ENCODE measurements at regions not wholly inside any gene's neighbourhood (a gene's known extent, or its start where the extent isn't known, plus 50 kb on each side); places are given as distances from the start of the nearest gene placed in this dataset.

- Histone ChIP-seq H3K4me3 (no peak overlapping the region), H3K27ac (no peak overlapping the region)
- TF ChIP-seq, protein P1, sequence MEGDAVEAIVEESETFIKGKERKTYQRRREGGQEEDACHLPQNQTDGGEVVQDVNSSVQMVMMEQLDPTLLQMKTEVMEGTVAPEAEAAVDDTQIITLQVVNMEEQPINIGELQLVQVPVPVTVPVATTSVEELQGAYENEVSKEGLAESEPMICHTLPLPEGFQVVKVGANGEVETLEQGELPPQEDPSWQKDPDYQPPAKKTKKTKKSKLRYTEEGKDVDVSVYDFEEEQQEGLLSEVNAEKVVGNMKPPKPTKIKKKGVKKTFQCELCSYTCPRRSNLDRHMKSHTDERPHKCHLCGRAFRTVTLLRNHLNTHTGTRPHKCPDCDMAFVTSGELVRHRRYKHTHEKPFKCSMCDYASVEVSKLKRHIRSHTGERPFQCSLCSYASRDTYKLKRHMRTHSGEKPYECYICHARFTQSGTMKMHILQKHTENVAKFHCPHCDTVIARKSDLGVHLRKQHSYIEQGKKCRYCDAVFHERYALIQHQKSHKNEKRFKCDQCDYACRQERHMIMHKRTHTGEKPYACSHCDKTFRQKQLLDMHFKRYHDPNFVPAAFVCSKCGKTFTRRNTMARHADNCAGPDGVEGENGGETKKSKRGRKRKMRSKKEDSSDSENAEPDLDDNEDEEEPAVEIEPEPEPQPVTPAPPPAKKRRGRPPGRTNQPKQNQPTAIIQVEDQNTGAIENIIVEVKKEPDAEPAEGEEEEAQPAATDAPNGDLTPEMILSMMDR (IDR thresholded peaks at IDR 0.05): no peak
- DNase-seq (ENCODE audit: low spot score): no peak
Observed at GRCh38 chr2:20521682-20522189, 74.9 kb downstream of the RHOB start.

DNA sequence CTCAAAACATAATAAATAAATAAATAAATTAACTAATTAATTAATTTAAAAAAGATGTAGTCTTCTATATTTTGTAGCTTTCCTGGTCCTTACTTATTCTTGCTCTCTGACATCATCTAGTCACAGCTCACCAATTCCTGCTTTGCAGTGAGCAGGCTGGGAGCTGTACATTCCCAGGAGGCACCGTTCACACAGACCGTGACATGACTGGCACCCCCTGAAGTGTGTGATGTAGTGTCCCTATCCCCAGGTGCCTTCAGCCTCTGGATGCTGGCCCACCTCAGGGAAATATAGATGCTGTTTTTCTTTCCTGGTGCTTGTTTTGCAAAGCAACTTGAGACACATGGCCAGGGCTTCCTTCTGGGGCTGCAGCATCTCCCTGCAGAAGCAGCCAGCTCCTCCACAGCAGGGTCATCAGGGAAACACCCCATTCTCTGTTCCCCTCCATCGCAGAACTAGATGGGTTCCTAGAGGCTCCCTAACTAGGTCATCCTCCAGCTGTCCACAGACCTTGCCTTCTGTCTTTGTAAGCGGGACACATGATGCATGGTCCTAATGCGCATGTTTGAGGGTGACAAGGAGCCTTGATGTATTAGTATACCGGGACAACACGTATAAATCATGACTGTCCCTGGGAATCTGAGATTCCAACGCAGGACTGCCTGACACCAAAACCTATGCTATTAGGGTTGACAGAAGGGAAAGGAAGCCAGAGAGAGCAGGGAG, 76.4 kb downstream of the RHOB start:
- Histone ChIP-seq H3K4me3 (no peak overlapping the region), H3K27ac (no peak overlapping the region)
- no peak for DNase-seq (ENCODE audit: low spot score)
- TF ChIP-seq, protein P1 (IDR thresholded peaks at IDR 0.05): no peak

DNA sequence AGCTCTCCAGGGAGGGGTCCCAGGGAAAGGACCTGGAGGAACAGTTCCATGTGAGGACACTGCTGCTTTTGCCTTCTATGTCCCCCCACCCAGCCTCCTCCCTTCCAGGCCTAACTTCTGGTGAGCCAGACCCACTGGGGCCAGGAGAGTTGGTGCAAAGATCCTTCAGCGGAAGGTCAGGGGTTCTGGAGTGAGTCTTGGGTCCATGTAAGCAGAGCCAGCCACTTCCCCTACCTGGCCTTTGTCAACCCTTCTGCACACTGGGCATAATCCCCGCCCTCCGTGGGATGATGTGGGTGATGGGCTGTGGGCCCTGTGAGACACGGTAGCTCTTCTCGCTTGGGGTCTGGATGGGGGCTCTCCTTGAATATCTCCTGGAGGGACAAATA, 76.9 kb downstream of the RHOB start:
- no peak overlapping the region for H3K4me3 ChIP-seq
- H3K27ac ChIP-seq: no peak overlapping the region
- TF ChIP-seq, protein P1 (IDR thresholded peaks at IDR 0.05): no peak
- no peak for DNase-seq (ENCODE audit: low spot score)

GRCh38 chr2:20524412-20525040, 77.7 kb downstream of the RHOB start:
- peak overlapping the region in 1 of 2 donors; percentile 37 for H3K27ac ChIP-seq
- TF ChIP-seq, protein P1 (IDR thresholded peaks at IDR 0.05): no peak
- DNase-seq (ENCODE audit: low spot score): no peak
- no peak overlapping the region for H3K4me3 ChIP-seq

DNA sequence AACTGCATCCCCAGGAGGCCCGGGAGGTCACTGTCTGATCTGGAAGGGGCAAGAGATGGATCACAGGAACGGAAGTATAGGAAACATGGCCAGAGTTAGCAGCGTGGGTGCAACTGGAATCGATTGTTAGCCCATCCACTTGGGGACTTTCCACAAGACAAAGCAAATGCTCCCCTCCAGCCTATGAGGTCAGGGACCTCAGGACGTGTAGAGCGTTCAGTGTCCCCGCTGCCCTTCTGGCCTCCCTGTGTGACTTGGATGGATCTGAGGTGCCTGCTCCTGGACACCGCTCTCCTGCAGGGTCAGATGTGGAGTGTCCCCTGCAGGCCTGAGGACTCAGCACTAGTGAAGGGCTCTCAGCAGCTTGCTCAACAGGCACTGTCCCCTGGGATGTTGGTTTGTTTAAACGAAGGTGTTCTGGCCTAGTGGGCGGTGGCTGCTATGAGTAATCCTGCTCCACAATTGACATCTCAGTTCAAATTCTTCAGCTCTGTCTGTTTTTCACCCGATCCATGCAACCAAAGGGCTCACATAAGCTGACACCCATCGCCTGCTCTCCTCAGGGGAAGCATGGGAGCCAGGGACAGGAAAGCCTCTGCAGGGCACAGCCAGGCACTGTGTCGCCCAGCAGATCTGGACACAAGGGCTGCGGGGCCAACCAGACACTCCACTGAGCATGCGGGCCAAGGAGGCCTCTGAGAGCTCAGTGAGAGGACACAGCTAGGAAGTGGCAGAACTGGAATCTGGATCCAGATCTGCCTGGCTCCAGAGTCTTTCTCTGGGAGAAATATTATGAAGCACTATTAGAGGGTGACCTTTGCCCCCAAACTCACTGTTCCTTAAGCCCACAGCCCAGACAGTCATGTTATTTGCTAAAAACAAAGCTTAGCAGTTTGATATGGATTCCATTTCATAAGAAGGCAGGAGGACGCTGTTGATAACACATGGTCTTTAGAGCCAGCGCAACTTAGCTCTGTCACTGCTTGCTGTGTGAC, 78.5 kb downstream of the RHOB start:
- Histone ChIP-seq H3K4me3 (no peak overlapping the region), H3K27ac (peak overlapping the region in 1 of 2 donors; percentile 37)
- no peak for DNase-seq (ENCODE audit: low spot score)
- TF ChIP-seq, protein P1 (IDR thresholded peaks at IDR 0.05): no peak

DNA sequence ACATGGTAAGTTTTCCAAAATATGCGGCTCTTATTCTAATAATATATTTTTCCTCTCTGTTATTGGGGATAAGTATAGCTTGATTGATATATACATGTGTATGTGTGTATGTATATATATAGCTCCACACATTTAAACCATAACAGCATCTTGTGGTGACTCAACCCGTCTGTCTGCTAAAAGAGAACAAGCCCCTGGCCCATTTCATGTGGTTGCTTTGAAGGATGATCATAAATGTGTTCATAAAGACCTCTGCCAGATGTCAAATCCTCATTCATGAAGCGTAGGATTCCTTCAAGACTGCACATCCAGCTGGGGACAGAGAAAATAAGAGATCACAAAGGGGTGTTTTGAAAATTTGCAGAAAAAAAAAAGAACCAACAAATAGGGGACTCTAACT, 79.3 kb downstream of the RHOB start:
- H3K27ac ChIP-seq: no peak overlapping the region

More for the DNA sequence above, 79.3 kb downstream of the RHOB start:
- DNase-seq (ENCODE audit: low spot score): no peak
- no peak overlapping the region for H3K4me3 ChIP-seq
- TF ChIP-seq, protein P1 (IDR thresholded peaks at IDR 0.05): no peak
